ENCODE measurements at regions not wholly inside any gene's neighbourhood (a gene's known extent, or its start where the extent isn't known, plus 50 kb on each side); places are given as distances from the start of the nearest gene placed in this dataset.
A peak's percentile ranks its signal among the peaks of the same experiment; 100 is the strongest.

- no peak for ATAC-seq
- no peak for DNase-seq
Observed at GRCh38 chr17:31715446-31715845, 143.6 kb downstream of the COPRS start.

DNA sequence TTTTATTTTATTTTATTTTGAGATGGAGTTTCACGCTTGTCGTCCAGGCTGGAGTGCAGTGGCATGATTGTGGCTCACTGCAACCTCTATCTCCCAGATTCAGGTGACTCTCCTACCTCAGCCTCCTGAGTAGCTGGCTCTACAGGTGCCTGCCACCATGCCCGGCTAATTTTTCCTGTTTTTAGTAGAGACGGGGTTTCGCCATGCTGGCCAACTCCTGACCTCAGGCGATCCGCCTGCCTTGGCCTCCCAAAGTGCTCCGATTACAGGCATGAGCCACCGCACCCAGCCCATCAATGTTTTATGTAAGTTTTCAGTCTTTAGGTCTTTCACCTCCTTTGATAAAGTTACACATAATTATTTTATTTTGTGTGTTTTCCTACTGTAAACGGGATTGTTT, 154.6 kb downstream of the COPRS start:
- ATAC-seq (no peak), DNase-seq (no peak)

DNA sequence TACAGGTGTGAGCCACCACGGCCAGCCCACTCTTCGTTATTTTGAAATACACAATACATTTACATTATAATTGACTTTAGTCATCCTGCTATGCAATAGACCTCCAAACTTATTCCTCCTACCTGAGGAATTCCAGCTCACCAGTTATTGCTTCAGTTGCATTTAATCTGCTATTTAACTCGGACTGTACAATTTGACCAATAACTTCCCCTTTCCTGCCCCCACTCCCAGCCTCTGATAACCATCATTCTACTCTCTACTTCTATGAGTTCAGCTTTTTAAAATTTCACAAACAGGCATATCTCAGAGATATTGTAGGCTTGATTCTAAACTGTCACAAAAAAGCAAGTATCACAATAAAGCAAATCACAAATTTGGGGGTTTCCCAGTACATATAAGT, 157.0 kb downstream of the COPRS start:
- DNase-seq, result no peak
- ATAC-seq, result no peak

GRCh38 chr17:31700973-31701372, 158.1 kb downstream of the COPRS start:
- DNase-seq, result no peak
- ATAC-seq, result no peak

GRCh38 chr17:31699886-31700285, 159.2 kb downstream of the COPRS start:
- ATAC-seq (no peak), DNase-seq (no peak)

GRCh38 chr17:31699281-31699680, 159.8 kb downstream of the COPRS start:
- ATAC-seq (peak; percentile 19), DNase-seq (no peak)

- DNase-seq (no peak), ATAC-seq (no peak)
Observed at GRCh38 chr17:31698751-31699150, 160.3 kb downstream of the COPRS start.

- no peak for ATAC-seq
- no peak for DNase-seq
Observed at GRCh38 chr17:31697838-31698237, 161.2 kb downstream of the COPRS start.

DNA sequence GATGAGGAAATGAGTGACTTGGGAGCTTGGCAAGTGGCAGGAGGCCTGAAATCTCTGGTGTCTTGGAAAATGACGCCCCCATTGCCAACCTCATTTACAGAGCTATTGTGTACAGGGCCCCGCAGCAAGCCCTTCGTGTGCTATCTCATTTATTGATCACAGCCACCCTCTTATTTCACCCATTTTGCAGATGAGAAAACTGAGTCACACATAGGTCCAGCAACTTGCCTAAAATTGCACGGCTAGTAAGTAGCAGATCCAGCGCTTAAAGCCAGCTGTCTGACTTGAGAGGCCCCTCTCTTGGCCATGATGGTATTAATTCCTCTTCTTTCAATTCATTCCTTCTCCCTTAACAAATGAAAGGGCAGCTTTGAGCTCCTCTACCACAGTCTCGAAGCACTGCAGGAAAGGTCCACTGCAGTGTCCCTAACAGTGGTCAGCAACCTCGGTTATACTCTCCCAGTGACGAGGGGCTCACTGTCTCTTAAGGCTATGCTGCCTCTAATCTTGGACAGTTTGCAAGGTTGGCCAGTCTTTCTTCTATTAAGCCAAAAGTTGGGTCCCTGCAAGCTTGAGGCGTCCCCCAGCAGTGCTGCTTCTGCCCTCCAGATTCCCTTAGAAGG, 162.2 kb downstream of the COPRS start:
- ATAC-seq (no peak), DNase-seq (no peak)

DNA sequence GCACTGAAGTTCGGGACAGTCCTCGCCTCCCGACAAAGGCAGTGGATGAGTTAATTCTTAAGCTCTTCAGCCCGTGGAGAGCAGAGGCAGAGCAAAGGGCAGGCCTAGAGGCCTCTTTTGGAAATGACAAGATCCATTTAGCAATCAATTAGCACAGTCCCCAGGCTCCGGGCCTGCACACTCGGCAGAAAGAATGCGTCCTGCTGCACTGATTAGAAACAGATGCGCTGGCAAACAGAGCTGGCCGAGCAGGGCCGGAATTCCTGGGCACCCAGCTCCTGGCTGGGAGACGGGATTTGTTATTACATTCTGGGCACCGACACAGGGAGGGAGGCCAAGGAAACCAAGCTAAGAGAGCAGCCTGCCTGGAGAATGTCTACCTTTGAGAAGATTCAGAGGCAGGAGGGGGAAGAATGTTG, 162.9 kb downstream of the COPRS start:
- ATAC-seq (no peak), DNase-seq (no peak)

DNA sequence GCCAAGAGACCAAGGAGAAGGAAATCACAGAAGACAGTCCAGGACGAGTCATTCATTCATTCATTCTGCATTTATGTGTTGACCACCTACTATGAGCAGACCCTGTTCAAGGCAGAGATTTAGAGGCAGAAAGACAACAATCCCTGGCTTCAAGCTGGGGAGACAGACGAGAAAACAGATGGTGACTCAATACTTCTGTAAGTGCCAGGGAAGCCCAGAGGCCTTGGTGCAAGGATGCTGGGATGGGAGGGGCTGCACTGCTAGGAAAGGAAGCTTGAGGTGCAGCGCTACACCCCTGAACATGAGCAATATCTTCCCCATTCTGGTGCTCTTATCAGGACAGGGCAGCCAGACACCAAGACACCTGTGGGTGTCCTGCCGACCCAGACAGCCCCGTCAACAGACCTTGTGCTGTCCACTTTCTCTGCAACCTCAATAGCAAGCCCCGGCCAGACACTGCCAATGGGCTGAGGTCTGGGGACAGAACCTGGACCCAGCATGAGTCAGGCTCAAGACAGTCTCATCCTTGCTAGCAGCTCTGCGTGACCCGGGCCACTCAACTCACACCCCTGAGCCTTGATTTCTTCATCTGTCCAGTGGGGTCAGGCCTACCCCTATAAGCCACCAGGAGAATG, 163.5 kb downstream of the COPRS start:
- ATAC-seq, result no peak
- DNase-seq, result no peak

- DNase-seq (no peak), ATAC-seq (no peak)
Observed at GRCh38 chr17:31693433-31694220, 165.4 kb downstream of the COPRS start.

DNA sequence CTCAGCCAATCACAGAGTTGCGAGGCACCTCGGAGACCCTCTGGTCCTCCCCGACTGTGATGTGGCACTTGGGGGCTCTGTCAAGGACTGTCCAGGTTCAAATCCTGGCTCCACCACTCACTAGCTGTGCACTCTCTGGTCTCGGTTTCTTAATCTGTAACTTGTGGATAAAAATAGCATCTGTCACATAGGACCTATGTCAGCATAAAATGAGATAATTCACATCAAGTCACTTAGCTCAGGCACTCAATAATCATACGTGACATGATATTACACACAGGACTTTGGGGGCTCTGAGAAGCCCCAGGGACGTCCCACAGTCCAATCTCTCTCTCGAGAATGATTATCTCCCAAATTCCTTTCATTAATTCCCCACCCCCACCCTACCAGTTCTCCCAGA, 166.4 kb downstream of the COPRS start:
- DNase-seq (no peak), ATAC-seq (no peak)

DNA sequence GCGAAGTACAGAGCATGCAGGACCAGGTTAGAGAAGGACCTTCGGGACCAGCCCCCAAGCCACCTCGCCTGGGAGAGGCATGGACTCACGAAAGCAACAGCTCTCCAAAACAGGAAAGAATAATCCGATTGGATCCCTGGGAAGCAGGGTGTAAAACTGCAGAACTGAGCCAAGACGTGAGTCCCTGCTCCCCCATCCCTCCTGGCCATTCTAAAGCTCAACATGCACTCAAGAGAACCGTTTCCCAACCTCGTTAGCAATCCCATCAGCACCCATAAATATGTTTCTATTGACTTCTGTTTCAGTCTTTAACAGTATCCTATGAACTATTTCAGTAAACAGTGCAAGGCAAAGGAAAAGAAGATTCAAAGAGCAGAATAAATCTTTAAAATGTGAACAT, 167.0 kb downstream of the COPRS start:
- DNase-seq, result no peak
- ATAC-seq, result no peak

DNA sequence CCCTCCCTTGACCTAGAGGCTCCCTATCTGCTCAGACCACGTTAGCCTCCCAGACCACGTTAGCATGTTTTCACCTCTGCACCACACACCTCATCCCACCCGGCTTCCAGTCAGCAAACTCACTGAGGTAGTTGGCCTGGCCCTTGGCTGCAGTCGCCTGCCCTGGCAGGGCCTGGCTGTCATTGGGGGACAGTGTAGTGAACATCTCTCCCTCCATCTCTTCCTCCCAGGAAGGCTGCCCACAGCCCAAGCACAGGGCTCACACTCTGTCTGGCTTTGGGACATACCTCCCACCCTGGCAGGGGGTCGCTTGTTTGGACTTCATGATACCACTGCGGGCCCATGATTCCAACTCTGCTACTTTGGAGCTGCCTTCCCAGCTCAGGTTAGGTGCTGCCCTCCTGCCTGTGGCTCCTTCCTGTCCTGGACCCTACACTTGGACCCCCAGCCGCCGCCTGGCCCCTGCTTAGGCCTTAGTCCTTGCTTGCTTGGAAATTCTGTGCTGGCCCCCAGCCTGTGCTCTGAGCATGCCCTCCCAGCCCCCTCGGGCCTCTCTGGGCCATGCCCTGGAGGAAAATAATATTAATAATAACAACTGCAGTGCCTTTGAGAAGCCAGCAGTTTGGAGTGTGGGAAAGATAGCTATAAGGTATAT, 167.7 kb downstream of the COPRS start:
- DNase-seq (no peak), ATAC-seq (no peak)

GRCh38 chr17:31690151-31690551, 168.9 kb downstream of the COPRS start:
- no peak for DNase-seq
- ATAC-seq, result no peak

GRCh38 chr17:31688701-31689100, 170.3 kb downstream of the COPRS start:
- DNase-seq (no peak), ATAC-seq (no peak)

DNA sequence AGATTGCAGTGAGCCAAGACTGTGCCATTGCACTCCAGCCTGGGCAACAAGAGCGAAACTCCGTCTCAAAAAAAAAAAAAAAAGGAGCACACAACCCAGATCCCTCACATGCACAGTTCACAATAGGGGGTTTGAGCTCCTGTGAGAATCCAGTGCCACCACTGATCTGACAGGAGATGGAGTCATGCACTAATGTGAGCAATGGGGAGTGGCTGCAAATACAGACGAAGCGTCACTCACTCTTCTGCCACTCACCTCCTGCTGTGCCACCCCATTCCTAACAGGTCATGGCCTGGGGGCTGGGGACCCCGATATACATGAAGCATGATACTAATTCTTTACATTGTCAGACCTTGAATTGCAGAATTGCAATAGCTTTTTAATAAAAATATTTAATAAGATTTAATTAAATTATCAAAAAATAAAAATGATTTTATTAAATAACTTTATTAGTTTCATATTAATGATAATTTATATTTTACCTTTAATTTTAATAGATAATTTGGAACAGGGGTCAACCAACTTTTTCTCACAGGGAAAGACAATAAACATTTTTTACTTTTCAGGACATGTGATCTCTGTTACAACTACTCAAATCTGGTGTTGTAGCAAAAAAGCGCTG, 171.4 kb downstream of the COPRS start:
- ATAC-seq, result no peak
- DNase-seq, result no peak

GRCh38 chr17:31686495-31686894, 172.5 kb downstream of the COPRS start:
- ATAC-seq, result no peak
- no peak for DNase-seq

DNA sequence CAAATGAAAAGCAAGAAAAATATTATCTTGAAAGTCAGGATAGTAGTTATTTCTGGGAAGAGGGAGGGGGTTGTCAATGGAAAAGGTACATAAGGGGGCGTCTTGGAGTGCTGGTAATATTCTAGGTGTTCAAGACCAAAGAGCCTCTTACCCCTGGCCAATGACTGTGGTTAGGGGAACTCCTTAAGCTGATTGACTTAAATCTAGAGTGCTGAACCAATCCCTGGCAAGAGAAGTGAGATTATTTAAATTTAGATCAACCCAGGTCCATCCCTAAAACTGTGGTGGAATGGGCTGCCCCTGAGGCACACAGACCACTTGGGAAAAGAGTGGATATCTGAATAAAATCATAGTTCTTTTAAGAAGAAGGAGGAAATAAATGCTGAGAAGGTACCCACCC, 174.1 kb downstream of the COPRS start:
- no peak for DNase-seq
- ATAC-seq, result no peak

GRCh38 chr17:31680126-31680525, 178.9 kb downstream of the COPRS start:
- ATAC-seq (peak; percentile 90), DNase-seq (peak; percentile 59)

DNA sequence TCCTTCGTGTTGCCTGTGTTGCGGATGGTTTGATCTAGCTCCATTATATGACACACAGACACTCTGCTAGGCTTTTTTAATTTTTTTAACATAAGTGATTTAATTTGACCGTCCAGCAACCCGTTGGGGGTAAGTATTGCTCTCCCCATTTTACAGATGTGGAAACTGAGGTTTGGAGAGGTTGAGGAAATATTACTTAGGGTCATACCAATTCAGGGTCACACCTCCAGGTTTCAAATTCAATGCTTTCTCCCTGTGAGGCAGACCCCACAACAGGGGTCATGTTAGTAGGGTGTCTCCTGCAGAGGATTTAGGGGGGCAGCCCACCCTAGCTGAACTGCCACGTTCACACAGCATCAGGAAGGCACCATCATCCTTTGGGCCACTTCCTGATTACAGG, 179.4 kb downstream of the COPRS start:
- DNase-seq, result no peak
- no peak for ATAC-seq

GRCh38 chr17:31678431-31678830, 180.6 kb downstream of the COPRS start:
- DNase-seq (no peak), ATAC-seq (no peak)
